ENCODE measurements at regions not wholly inside any gene's neighbourhood (a gene's known extent, or its start where the extent isn't known, plus 50 kb on each side); places are given as distances from the start of the nearest gene placed in this dataset.

DNA sequence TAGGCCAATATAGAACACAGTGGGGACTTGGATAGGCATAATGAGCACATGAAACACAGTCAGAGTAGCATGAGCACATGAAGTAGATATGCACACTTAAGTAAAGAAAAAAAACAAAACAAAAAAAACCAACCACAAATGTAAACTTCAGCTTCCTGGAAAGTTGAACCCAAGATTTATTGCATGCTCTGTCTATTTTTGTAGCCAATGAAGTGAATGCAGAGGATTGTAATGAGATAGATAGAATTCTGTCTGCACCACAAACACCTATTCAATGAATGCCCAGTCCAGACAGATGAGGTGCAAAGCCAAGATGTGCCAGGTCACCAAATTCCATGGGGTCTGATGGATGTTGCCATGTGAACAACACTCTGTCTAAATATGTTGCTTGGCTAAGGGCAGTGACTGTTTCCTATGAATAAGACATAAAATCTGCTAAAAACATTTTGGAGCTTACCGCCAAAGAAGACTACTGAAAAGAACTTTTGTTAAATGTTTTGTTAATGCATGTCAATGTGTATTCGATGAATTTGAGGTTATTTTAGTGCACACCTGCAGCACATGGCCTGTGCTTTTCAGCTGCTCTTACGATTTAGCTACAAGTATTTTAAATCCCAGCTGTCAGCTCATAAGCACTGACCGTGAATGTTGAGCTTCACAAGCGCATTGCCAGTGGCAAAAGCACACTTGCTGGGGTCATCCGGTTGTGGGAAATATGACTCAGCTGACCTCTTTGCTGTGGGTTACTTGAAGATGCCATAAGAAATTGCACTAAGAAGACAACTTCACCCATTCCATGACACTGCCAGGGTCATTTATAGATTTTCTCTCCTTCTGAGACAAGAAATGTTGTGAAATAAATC lies 374.8 kb upstream of the GNPDA2 start:
- H3K9ac ChIP-seq (ENCODE audit: low read length), result no peak overlapping the region
- H3K4me3 ChIP-seq (ENCODE audit: low read depth, low read length), result no peak overlapping the region
- H3K36me3 ChIP-seq (ENCODE audit: control insufficient read depth, insufficient read depth, low read length), result no peaks in the 10 kb centered on the region
- H3K27me3 ChIP-seq (ENCODE audit: control insufficient read depth, insufficient read depth, low read length), result no peaks in the 10 kb centered on the region
- H3K27ac ChIP-seq (ENCODE audit: low read depth, low read length), result no peak overlapping the region
- H3K9me3 ChIP-seq (ENCODE audit: control insufficient read depth, insufficient read depth, low read depth, low read length), result no peaks in the 10 kb centered on the region; the same call in 1 of the 2 replicates
- H3K4me1 ChIP-seq (ENCODE audit: control insufficient read depth, insufficient read depth, low read length), result no peaks in the 10 kb centered on the region

DNA sequence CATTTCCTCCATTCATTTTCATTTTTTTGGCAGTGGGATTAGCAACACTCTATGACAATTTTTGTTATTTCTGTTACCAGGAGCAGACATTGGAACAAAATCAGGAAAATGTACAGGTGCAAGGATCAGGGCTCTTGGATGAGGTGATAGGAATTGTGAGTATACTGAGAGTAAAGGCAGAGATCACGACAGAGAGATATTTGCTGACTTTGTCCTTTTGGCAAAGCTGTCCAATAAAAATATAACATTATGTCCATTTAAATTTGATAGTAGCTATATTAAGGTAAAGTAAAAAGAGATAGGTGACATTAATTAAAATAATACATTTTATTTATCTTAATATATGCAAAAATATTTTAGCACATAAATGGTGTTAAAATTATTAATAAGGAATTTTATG lies 373.1 kb upstream of the GNPDA2 start:
- Histone ChIP-seq H3K4me3 (ENCODE audit: low read depth, low read length) (no peak overlapping the region), H3K27me3 (ENCODE audit: control insufficient read depth, insufficient read depth, low read length) (no peaks in the 10 kb centered on the region), H3K9ac (ENCODE audit: low read length) (no peak overlapping the region), H3K9me3 (ENCODE audit: control insufficient read depth, insufficient read depth, low read depth, low read length) (peaks cover 2% of the 10 kb centered on the region; the same call in 1 of the 2 replicates), H3K27ac (ENCODE audit: low read depth, low read length) (no peak overlapping the region), H3K36me3 (ENCODE audit: control insufficient read depth, insufficient read depth, low read length) (no peaks in the 10 kb centered on the region), H3K4me1 (ENCODE audit: control insufficient read depth, insufficient read depth, low read length) (no peaks in the 10 kb centered on the region)

DNA sequence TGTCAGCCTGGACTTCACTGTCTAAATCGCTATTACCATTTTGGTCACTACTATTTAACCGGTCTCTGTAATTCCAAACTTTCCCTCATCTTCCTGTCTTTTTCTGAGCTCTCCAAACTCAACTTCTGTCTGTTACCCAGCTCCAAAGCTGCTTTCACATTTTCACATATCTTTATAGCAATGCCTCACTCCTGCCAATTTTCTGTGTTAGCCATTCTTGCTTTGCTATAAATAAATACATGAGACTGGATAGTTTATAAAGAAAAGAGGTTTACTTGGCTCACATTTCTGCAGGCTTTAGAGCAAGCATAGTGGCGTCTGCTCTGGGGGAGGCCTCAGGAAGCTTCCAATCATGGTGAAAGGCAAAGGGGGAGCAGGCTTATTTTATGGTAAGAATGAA lies 368.3 kb upstream of the GNPDA2 start:
- Histone ChIP-seq H3K9me3 (ENCODE audit: control insufficient read depth, insufficient read depth, low read depth, low read length) (peaks cover 23% of the 10 kb centered on the region), H3K9ac (ENCODE audit: low read length) (no peak overlapping the region), H3K4me1 (ENCODE audit: control insufficient read depth, insufficient read depth, low read length) (no peaks in the 10 kb centered on the region), H3K36me3 (ENCODE audit: control insufficient read depth, insufficient read depth, low read length) (no peaks in the 10 kb centered on the region), H3K27me3 (ENCODE audit: control insufficient read depth, insufficient read depth, low read length) (no peaks in the 10 kb centered on the region), H3K4me3 (ENCODE audit: low read depth, low read length) (no peak overlapping the region), H3K27ac (ENCODE audit: low read depth, low read length) (no peak overlapping the region)

GRCh38 chr4:45082101-45082500 lies 355.7 kb upstream of the GNPDA2 start:
- Histone ChIP-seq H3K9ac (ENCODE audit: low read length) (no peak overlapping the region), H3K4me3 (ENCODE audit: low read depth, low read length) (no peak overlapping the region), H3K4me1 (ENCODE audit: control insufficient read depth, insufficient read depth, low read length) (no peaks in the 10 kb centered on the region), H3K36me3 (ENCODE audit: control insufficient read depth, insufficient read depth, low read length) (no peaks in the 10 kb centered on the region), H3K9me3 (ENCODE audit: control insufficient read depth, insufficient read depth, low read depth, low read length) (no peaks in the 10 kb centered on the region), H3K27me3 (ENCODE audit: control insufficient read depth, insufficient read depth, low read length) (no peaks in the 10 kb centered on the region), H3K27ac (ENCODE audit: low read depth, low read length) (no peak overlapping the region)

GRCh38 chr4:45079616-45080015 lies 353.3 kb upstream of the GNPDA2 start:
- no peaks in the 10 kb centered on the region for H3K36me3 ChIP-seq (ENCODE audit: control insufficient read depth, insufficient read depth, low read length)
- H3K9me3 ChIP-seq (ENCODE audit: control insufficient read depth, insufficient read depth, low read depth, low read length), result no peaks in the 10 kb centered on the region
- H3K27ac ChIP-seq (ENCODE audit: low read depth, low read length), result no peak overlapping the region
- H3K4me1 ChIP-seq (ENCODE audit: control insufficient read depth, insufficient read depth, low read length), result no peaks in the 10 kb centered on the region
- H3K9ac ChIP-seq (ENCODE audit: low read length), result no peak overlapping the region
- H3K4me3 ChIP-seq (ENCODE audit: low read depth, low read length), result no peak overlapping the region
- no peaks in the 10 kb centered on the region for H3K27me3 ChIP-seq (ENCODE audit: control insufficient read depth, insufficient read depth, low read length)

GRCh38 chr4:45078201-45078600 lies 351.8 kb upstream of the GNPDA2 start:
- Histone ChIP-seq H3K36me3 (ENCODE audit: control insufficient read depth, insufficient read depth, low read length) (no peaks in the 10 kb centered on the region), H3K27ac (ENCODE audit: low read depth, low read length) (no peak overlapping the region), H3K9me3 (ENCODE audit: control insufficient read depth, insufficient read depth, low read depth, low read length) (no peaks in the 10 kb centered on the region), H3K4me1 (ENCODE audit: control insufficient read depth, insufficient read depth, low read length) (no peaks in the 10 kb centered on the region), H3K27me3 (ENCODE audit: control insufficient read depth, insufficient read depth, low read length) (no peaks in the 10 kb centered on the region), H3K9ac (ENCODE audit: low read length) (no peak overlapping the region), H3K4me3 (ENCODE audit: low read depth, low read length) (no peak overlapping the region)

DNA sequence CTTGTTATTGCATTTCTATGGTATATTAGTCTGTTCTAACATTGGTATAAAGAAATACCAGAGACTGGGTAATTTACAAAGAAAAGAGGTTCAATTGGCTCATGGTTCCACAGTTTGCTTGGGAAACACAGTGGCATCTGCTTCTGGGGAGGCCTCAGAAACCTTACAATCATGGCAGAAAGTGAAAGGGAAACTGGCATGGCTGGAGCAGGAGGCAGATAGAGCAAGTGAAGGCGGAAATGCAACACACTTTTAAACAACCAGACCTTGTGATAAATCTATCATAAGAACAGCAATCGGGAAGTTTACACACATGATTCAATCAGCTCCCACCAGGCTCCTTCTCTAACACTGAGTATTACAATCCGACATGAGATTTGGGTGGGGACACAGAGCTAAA lies 346.6 kb upstream of the GNPDA2 start:
- Histone ChIP-seq H3K27ac (ENCODE audit: low read depth, low read length) (no peak overlapping the region), H3K4me3 (ENCODE audit: low read depth, low read length) (no peak overlapping the region), H3K9ac (ENCODE audit: low read length) (no peak overlapping the region)

DNA sequence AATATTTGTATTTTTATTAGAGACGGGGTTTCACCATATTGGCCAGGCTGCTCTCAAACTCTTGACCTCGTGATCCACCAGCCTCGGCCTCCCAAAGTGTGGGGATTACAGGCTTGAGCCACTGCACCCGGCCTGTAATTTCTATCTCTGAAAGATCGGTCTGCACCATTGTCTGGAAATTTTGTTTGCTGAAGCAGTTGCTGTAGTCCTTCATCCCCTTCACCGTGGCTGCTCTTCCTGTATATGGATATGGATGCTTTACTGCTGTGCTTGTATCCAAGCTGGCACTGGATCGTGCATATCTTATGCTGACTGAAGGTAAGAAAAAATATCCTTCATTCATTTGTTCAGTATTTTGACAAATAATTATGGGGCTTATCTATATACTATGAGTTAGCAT lies 338.4 kb upstream of the GNPDA2 start:
- Histone ChIP-seq H3K4me1 (ENCODE audit: control insufficient read depth, insufficient read depth, low read length) (peaks cover 10% of the 10 kb centered on the region), H3K4me3 (ENCODE audit: low read depth, low read length) (no peak overlapping the region), H3K9ac (ENCODE audit: low read length) (no peak overlapping the region), H3K27ac (ENCODE audit: low read depth, low read length) (no peak overlapping the region), H3K36me3 (ENCODE audit: control insufficient read depth, insufficient read depth, low read length) (no peaks in the 10 kb centered on the region), H3K9me3 (ENCODE audit: control insufficient read depth, insufficient read depth, low read depth, low read length) (peaks cover 5% of the 10 kb centered on the region), H3K27me3 (ENCODE audit: control insufficient read depth, insufficient read depth, low read length) (no peaks in the 10 kb centered on the region)

More for the DNA sequence above, 346.6 kb upstream of the GNPDA2 start:
- Histone ChIP-seq H3K27me3 (ENCODE audit: control insufficient read depth, insufficient read depth, low read length) (no peaks in the 10 kb centered on the region), H3K36me3 (ENCODE audit: control insufficient read depth, insufficient read depth, low read length) (no peaks in the 10 kb centered on the region), H3K4me1 (ENCODE audit: control insufficient read depth, insufficient read depth, low read length) (no peaks in the 10 kb centered on the region), H3K9me3 (ENCODE audit: control insufficient read depth, insufficient read depth, low read depth, low read length) (peaks cover 10% of the 10 kb centered on the region)

GRCh38 chr4:45063696-45064095 lies 337.3 kb upstream of the GNPDA2 start:
- Histone ChIP-seq H3K4me3 (ENCODE audit: low read depth, low read length) (no peak overlapping the region), H3K27ac (ENCODE audit: low read depth, low read length) (no peak overlapping the region), H3K27me3 (ENCODE audit: control insufficient read depth, insufficient read depth, low read length) (no peaks in the 10 kb centered on the region), H3K9me3 (ENCODE audit: control insufficient read depth, insufficient read depth, low read depth, low read length) (no peaks in the 10 kb centered on the region), H3K9ac (ENCODE audit: low read length) (no peak overlapping the region), H3K36me3 (ENCODE audit: control insufficient read depth, insufficient read depth, low read length) (no peaks in the 10 kb centered on the region), H3K4me1 (ENCODE audit: control insufficient read depth, insufficient read depth, low read length) (peaks cover 10% of the 10 kb centered on the region)

DNA sequence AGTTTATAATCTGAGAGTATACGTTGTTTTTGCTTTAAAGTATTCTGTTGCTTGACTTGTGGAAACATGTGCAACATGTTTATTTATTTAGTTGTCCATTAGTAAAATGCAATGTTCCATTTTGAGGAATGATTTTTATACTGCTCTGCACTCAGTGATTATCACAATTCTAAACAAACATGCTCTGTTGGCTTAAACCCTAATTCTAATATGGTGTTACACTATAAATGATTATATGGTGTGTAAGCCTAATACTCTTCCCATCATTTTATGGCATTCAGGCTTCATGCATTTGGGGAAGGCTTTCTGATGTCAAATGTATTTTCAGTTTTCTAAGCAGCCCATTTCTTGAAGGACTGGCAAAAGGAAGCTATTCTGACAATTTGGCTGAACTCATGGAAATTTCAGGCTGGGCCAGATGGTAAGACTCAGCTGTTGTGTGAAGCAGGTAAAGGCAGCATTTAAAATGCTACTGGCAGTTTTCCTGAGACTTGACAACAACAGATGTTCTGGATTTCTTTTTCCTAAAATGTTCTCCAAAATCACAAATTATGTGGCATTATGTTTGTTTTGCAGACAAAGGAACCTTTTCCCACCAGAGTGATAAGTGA lies 336.7 kb upstream of the GNPDA2 start:
- H3K4me1 ChIP-seq (ENCODE audit: control insufficient read depth, insufficient read depth, low read length), result peaks cover 10% of the 10 kb centered on the region
- H3K27me3 ChIP-seq (ENCODE audit: control insufficient read depth, insufficient read depth, low read length), result no peaks in the 10 kb centered on the region
- H3K36me3 ChIP-seq (ENCODE audit: control insufficient read depth, insufficient read depth, low read length), result no peaks in the 10 kb centered on the region
- no peak overlapping the region for H3K9ac ChIP-seq (ENCODE audit: low read length)
- H3K27ac ChIP-seq (ENCODE audit: low read depth, low read length), result no peak overlapping the region
- H3K4me3 ChIP-seq (ENCODE audit: low read depth, low read length), result no peak overlapping the region
- no peaks in the 10 kb centered on the region for H3K9me3 ChIP-seq (ENCODE audit: control insufficient read depth, insufficient read depth, low read depth, low read length)

GRCh38 chr4:45043911-45044310 lies 317.6 kb upstream of the GNPDA2 start:
- no peak overlapping the region for H3K9ac ChIP-seq (ENCODE audit: low read length)
- H3K36me3 ChIP-seq (ENCODE audit: control insufficient read depth, insufficient read depth, low read length), result no peaks in the 10 kb centered on the region
- peaks cover 30% of the 10 kb centered on the region for H3K9me3 ChIP-seq (ENCODE audit: control insufficient read depth, insufficient read depth, low read depth, low read length)
- no peak overlapping the region for H3K4me3 ChIP-seq (ENCODE audit: low read depth, low read length)
- H3K4me1 ChIP-seq (ENCODE audit: control insufficient read depth, insufficient read depth, low read length), result no peaks in the 10 kb centered on the region
- no peaks in the 10 kb centered on the region for H3K27me3 ChIP-seq (ENCODE audit: control insufficient read depth, insufficient read depth, low read length)
- H3K27ac ChIP-seq (ENCODE audit: low read depth, low read length), result no peak overlapping the region
